Breast epithelium (tissue), 3 donors: ENCODE measurements at regions not wholly inside any gene's neighbourhood (a gene's known extent, or its start where the extent isn't known, plus 50 kb on each side); places are given as distances from the start of the nearest gene placed in this dataset.

ENCODE experiments used
- POLR2A ChIP-seq: fragments of 450-650 bp; IDR thresholded peaks from one replicate; pipeline ENCODE4 v1.6.1; 2016; ENCODE audit warnings: antibody characterized with exemption, mild to moderate bottlenecking, moderate library complexity
- POLR2AphosphoS5 ChIP-seq, 3 donors: sonication (generic); formaldehyde crosslinking; IDR thresholded peaks; one replicate each; pipeline ENCODE4 v1.6.1; 2017; ENCODE audit warnings: antibody characterized with exemption in 3 of 3
- TF ChIP-seq, protein P1 (sequence below), 3 donors: fragments of 450-650 bp; IDR thresholded peaks; one replicate each; pipeline ENCODE4 v1.5.1; 2016 to 2017; ENCODE audit warnings: antibody characterized with exemption in 3 of 3, mild to moderate bottlenecking in 3 of 3, moderate library complexity in 3 of 3

GRCh38 chr2:238790126-238790832 lies 57.6 kb upstream of the TWIST2 start:
- TF ChIP-seq, protein P1, sequence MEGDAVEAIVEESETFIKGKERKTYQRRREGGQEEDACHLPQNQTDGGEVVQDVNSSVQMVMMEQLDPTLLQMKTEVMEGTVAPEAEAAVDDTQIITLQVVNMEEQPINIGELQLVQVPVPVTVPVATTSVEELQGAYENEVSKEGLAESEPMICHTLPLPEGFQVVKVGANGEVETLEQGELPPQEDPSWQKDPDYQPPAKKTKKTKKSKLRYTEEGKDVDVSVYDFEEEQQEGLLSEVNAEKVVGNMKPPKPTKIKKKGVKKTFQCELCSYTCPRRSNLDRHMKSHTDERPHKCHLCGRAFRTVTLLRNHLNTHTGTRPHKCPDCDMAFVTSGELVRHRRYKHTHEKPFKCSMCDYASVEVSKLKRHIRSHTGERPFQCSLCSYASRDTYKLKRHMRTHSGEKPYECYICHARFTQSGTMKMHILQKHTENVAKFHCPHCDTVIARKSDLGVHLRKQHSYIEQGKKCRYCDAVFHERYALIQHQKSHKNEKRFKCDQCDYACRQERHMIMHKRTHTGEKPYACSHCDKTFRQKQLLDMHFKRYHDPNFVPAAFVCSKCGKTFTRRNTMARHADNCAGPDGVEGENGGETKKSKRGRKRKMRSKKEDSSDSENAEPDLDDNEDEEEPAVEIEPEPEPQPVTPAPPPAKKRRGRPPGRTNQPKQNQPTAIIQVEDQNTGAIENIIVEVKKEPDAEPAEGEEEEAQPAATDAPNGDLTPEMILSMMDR (IDR thresholded peaks at IDR 0.05) = no peak
- no peak for TF ChIP-seq POLR2AphosphoS5 (IDR thresholded peaks at IDR 0.05)
- no peak for TF ChIP-seq POLR2A
